ENCODE measurements at regions not wholly inside any gene's neighbourhood (a gene's known extent, or its start where the extent isn't known, plus 50 kb on each side); places are given as distances from the start of the nearest gene placed in this dataset.

- no peak overlapping the region for H3K4me3 ChIP-seq
- no peak for DNase-seq
- no peaks in the 10 kb centered on the region for H3K9me3 ChIP-seq
- intact Hi-C loops (cut with DNase I) = loop anchor here in 1 of 2 donors (5.0 kb wide), 1 partner anchor 247 kb away; no protein-coding TSS in a partner anchor
- H3K27ac ChIP-seq = no peak overlapping the region
- H3K27me3 ChIP-seq (ENCODE audit: insufficient read depth in 3 of 3, low read length in 2 of 3) = no peaks in the 10 kb centered on the region
- 0 to 30% (median 0%) methylated on average over 1 of the region's 1 CpG for WGBS, 3 donors
- no peaks in the 10 kb centered on the region for H3K4me1 ChIP-seq
- ATAC-seq = no peak
- H3K36me3 ChIP-seq (ENCODE audit: insufficient read depth in 1 of 2, low read depth in 1 of 2) = no peaks in the 10 kb centered on the region
- no peak for TF ChIP-seq CTCF (IDR thresholded peaks at IDR 0.05)
Observed at GRCh38 chr12:29070309-29070708, 78.8 kb upstream of the FAR2 start.

GRCh38 chr12:29071099-29071498, 78.0 kb upstream of the FAR2 start:
- TF ChIP-seq CTCF (IDR thresholded peaks at IDR 0.05) = no peak
- Histone ChIP-seq H3K36me3 (ENCODE audit: insufficient read depth in 1 of 2, low read depth in 1 of 2) (no peaks in the 10 kb centered on the region), H3K9me3 (no peaks in the 10 kb centered on the region), H3K27ac (no peak overlapping the region), H3K4me3 (no peak overlapping the region), H3K27me3 (ENCODE audit: insufficient read depth in 3 of 3, low read length in 2 of 3) (no peaks in the 10 kb centered on the region), H3K4me1 (no peaks in the 10 kb centered on the region)
- intact Hi-C loops (cut with DNase I) = loop anchor here in 1 of 2 donors (5.0 kb wide), 1 partner anchor 246 kb away; no protein-coding TSS in a partner anchor
- ATAC-seq = no peak
- DNase-seq = no peak

GRCh38 chr12:29072631-29073030, 76.4 kb upstream of the FAR2 start:
- 85 to 94% (median 89%) methylated on average over 1 of the region's 1 CpG for WGBS, 3 donors
- Histone ChIP-seq H3K27me3 (ENCODE audit: insufficient read depth in 3 of 3, low read length in 2 of 3) (no peaks in the 10 kb centered on the region), H3K27ac (no peak overlapping the region), H3K4me1 (no peaks in the 10 kb centered on the region), H3K36me3 (ENCODE audit: insufficient read depth in 1 of 2, low read depth in 1 of 2) (no peaks in the 10 kb centered on the region), H3K4me3 (no peak overlapping the region), H3K9me3 (no peaks in the 10 kb centered on the region)
- DNase-seq (no peak), ATAC-seq (no peak)
- TF ChIP-seq CTCF (IDR thresholded peaks at IDR 0.05) = no peak
- intact Hi-C loops (cut with DNase I) = loop anchor here (2.0 to 5.0 kb wide), 2 partner anchors 244 to 245 kb away; no protein-coding TSS in a partner anchor

GRCh38 chr12:29073631-29074239, 75.3 kb upstream of the FAR2 start:
- peak; percentile 51 for TF ChIP-seq CTCF (IDR thresholded peaks at IDR 0.05)

GRCh38 chr12:29081101-29081500, 68.0 kb upstream of the FAR2 start:
- intact Hi-C loops (cut with DNase I) = no loop called here
- no peak for TF ChIP-seq CTCF (IDR thresholded peaks at IDR 0.05)
- no peak for ATAC-seq

More at GRCh38 chr12:29073631-29074239, 75.3 kb upstream of the FAR2 start:
- WGBS, 3 donors = 31 to 37% (median 32%) methylated on average over 3 of the region's 3 CpGs
- Histone ChIP-seq H3K4me3 (no peak overlapping the region), H3K27ac (no peak overlapping the region), H3K9me3 (no peaks in the 10 kb centered on the region), H3K4me1 (no peaks in the 10 kb centered on the region), H3K27me3 (ENCODE audit: insufficient read depth in 3 of 3, low read length in 2 of 3) (no peaks in the 10 kb centered on the region), H3K36me3 (ENCODE audit: insufficient read depth in 1 of 2, low read depth in 1 of 2) (no peaks in the 10 kb centered on the region)
- intact Hi-C loops (cut with DNase I) = loop anchor here (2.0 to 5.0 kb wide), 2 partner anchors 243 to 244 kb away; no protein-coding TSS in a partner anchor
- DNase-seq = no peak
- ATAC-seq = peak in 3 of 4 donors; percentile 48 to 54 (median 50)

More at GRCh38 chr12:29081101-29081500, 68.0 kb upstream of the FAR2 start:
- DNase-seq = no peak
- H3K4me3 ChIP-seq = no peak overlapping the region
- no peaks in the 10 kb centered on the region for H3K9me3 ChIP-seq
- H3K27ac ChIP-seq = no peak overlapping the region
- H3K4me1 ChIP-seq = no peaks in the 10 kb centered on the region
- H3K36me3 ChIP-seq (ENCODE audit: insufficient read depth in 1 of 2, low read depth in 1 of 2) = no peaks in the 10 kb centered on the region
- H3K27me3 ChIP-seq (ENCODE audit: insufficient read depth in 3 of 3, low read length in 2 of 3) = no peaks in the 10 kb centered on the region
